Activated CD4-positive, alpha-beta T cell treated with anti-CD3 and anti-CD28 coated beads, Interleukin-2, Interleukin-6, amounts not matched to agents 100 ng/mL and 50 ng/mL, durations not matched to agents 16 hours and 8 hours (primary cell): ENCODE measurements at regions not wholly inside any gene's neighbourhood (a gene's known extent, or its start where the extent isn't known, plus 50 kb on each side); places are given as distances from the start of the nearest gene placed in this dataset.

Experiments used
- DNase-seq: peaks from one replicate; pipeline ENCODE4 v3.0.0-alpha.2; 2020

DNA sequence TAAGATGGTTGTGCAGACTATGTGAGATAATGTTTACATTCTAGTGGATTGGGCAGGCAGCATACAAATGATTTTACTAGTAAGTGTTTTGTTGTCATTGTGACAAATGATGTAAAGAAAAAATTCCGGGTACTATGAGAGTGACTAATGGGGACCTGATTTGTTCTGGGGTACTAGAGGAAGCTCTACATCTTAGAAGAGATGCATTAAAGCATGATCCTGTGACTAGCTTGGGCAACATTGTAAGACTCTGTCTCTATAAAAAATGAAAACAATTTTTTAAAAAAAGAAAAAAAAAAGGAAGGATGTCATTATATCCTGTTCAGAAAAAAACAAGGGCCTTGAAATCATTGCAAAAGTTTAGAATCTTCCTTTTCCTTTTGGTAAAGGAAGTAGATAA is 58.1 kb upstream of the MYRIP start:
- DNase-seq, result no peak

DNA sequence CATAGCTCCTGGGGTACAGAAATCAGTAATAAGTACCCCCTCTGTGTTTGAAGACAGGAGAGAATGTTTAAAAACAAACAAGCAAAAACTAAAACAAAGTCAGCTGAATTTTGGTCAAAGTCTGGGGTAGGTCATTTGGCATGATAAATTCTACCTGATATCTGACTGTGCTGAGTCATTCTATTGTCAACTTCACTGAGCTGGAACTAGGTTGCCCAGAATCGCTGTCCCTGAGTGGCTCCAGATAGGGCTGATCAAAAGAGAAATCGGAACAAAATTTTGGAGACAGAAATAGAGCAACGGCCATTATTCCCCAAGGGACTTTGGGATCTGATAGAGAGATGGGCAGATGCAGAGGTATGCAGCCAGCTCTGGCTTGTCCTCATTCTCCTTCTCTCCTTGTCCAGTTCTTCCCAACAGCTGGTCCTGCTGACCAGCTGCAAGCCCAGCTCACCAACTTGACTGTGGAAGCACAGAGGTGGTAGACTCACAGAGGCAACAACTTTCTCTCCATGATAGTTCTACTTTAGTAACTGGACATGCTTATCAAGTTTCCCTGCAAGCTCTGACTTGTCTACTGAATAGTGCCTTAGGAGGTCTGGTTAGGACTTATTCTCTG is 57.3 kb upstream of the MYRIP start:
- DNase-seq, result no peak

DNA sequence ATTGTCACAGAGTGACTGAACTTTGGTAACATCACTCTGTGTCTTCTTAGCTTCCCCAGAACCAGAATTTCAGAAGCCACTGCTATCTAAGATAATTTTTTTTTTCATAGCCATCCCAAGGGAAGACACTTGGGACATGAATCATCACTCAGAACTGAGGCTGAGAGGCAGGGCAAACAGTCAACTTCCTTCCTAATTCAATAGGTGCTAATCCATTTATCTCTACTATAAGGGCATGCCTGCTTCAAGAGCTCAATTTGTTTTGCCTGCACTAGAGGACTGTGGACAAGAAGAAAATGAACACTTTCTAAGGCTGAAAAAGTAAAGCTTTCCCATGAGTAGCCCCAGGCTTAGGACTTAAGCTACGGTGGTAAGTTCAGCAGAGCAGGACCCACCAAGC is 56.7 kb upstream of the MYRIP start:
- no peak for DNase-seq

DNA sequence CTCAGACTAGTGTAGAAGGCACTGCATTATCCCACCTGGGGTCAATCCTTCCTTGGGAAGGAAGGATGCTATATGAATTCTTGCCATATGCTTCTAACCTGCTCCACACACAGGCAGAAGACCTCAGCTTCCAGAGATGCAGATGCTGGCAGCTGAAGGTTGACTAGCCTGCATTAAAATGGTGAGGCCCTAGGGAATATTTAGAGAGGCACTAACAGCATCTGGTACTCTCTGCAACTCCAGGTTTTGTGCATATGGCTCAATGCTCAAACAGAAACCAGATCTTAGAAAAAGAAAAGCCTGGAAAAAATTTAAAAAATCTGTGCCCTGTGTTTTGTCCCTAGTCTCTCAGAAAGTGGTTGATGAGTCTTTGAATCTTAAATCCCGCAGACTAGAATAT is 56.0 kb upstream of the MYRIP start:
- DNase-seq, result no peak

DNA sequence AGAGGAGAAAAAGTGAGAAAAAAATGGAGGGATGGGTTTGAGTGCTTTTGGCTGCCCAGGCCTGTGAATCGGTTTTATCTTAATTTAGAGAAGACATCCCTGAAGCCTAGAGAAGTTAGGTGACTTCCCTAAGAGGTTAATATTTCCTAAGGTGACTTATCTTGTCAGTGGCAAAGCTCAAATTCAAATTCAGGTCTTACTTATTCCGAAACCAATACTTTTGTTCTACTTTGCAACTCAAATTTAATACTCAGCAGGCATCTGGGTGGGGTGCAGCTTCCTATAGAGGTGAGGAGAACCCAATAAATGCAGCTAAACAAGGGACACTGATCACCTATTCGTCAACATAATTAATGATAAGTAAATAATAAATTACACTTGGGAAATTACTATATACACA is 54.9 kb upstream of the MYRIP start:
- no peak for DNase-seq

DNA sequence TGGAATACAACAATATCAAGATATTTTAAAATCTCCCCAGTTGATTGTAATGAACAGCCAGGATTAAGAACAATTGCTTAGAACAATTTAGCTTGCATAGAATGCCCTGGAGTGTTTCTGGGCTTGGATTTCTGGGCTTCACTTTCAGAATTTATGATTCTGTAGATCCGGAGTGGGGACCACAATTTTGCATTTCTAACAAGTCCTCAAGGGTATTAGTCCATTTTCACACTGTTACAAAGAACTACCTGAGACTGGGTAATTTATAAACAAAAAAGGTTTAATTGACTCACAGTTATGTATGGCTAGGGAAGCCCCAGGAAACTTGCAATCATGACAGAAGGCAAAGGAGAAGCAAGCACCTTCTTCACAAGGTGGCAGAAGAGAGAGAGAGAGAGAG is 54.3 kb upstream of the MYRIP start:
- no peak for DNase-seq

DNA sequence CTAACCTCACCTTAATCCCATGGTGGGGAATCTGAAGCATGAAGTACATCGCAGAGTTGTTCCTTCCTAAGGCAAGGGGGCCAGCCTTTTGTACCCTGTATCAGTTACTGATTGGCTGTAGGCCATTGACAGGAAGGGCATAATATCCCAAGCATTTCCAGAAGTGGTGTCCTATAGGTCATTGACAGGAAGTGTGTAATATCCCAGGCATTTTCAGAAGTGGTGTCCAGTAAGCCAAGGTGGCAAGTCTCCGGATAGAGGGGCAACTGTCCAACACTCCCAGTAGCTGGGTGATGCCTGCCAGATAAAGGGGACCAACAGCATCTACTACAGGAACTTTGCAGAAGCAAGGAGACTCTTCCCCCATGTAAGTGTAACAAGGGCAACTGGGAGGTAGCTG is 52.1 kb upstream of the MYRIP start:
- no peak for DNase-seq
